GM13976 (cell line): ENCODE measurements at regions not wholly inside any gene's neighbourhood (a gene's known extent, or its start where the extent isn't known, plus 50 kb on each side); places are given as distances from the start of the nearest gene placed in this dataset.

Experiments
- DNase-seq: peaks from one replicate; pipeline ENCODE4 v3.0.0; 2012; ENCODE audit warnings: low spot score
- CTCF ChIP-seq: IDR thresholded peaks from 2 replicates; pipeline ENCODE4 v1.5.1; 2012; ENCODE audit warnings: borderline replicate concordance, mild to moderate bottlenecking; ENCODE audit not compliant: insufficient read depth; ENCODE audit errors: extremely low read depth, missing control alignments, control extremely low read depth
- in situ Hi-C: fragments of 300-500 bp; cut with MboI; formaldehyde crosslinking; loops from one replicate; pipeline ENCODE4 v1.12.0; 2022; ENCODE audit warnings: low sequenced_read_pairs, mixed read lengths, inconsistent platforms; ENCODE audit not compliant: unreplicated experiment

DNA sequence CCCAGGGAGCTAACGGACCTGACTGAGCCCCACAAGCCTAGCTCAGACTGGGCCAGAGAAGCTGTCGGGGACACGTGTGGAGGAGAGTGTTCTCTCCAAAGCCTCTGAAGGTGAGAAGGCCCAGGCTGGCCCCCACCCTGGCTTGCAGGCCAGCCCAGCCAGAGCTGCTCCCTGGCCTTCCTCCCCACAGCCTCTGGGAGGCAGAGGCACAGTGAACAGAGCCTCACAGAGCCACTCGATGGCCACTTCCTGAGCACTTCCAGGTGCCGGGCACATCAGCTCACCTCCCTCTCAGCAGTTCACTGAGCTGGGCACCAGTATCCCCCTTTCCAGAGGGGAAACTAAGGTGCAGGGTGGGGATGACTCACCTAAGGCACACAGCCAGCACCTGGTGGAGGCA lies 109.4 kb upstream of the LINGO1 start:
- TF ChIP-seq CTCF: no peak
- in situ Hi-C loops: no loop called here
- DNase-seq: no peak

DNA sequence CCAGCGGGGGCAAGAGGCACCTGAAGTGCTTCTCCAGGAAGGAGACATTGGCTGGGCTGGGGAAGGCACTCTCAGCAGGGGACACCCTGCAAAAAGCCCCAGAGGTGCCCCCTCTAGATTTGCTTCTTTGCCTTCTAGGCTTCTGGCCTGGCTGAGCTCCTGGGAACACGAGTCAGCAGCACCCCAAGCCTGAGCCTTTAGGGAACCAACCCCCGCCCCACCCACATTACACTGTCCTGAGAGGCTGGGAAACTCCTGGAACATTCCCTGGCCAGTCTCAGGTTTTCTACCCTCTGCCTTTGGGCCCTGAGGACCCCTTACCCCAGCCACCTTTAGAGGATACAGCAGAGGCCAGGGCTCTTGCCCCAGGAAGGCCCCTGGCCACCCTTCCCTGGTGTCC lies 108.4 kb upstream of the LINGO1 start:
- DNase-seq: no peak
- TF ChIP-seq CTCF: no peak
- in situ Hi-C loops: no loop called here

DNA sequence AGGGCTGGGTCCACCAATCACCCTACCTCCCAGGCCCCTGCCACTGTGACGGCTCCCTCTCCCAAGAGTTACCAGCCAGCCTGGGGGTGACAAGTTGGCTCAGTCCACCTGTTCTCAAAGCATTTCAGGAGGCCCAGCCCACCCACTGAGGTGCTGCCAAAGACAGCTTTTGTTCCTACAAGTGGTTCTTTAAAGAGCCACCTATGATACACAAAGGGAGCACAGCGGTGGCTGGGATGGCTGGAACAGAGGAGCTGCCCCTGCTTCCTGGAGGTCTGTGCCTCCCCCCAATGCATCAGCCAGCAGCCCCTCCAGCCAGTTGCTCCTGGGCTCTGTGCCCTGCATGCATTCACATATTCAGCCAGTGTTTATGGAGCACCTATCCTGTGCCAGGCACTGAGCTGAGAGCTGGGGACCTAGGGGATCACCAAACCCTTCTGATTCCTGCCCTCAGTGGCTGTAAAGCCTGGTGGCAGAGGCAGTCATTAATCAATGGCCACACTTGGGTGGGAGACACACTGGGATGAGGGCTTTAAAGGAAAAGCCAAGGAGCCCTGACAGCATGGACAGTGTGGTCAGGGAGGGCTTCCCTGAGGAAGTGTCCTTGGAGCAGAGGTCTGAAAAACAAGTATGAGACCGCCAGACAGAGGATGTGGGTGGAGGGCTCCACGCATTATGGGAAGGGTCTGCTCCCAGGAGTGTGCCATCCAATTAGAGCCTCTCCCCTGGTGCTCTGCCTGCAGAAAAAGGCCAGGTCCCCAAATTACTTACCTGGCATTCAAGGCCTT lies 107.1 kb upstream of the LINGO1 start:
- no peak for DNase-seq
- no peak for TF ChIP-seq CTCF
- in situ Hi-C loops: no loop called here

DNA sequence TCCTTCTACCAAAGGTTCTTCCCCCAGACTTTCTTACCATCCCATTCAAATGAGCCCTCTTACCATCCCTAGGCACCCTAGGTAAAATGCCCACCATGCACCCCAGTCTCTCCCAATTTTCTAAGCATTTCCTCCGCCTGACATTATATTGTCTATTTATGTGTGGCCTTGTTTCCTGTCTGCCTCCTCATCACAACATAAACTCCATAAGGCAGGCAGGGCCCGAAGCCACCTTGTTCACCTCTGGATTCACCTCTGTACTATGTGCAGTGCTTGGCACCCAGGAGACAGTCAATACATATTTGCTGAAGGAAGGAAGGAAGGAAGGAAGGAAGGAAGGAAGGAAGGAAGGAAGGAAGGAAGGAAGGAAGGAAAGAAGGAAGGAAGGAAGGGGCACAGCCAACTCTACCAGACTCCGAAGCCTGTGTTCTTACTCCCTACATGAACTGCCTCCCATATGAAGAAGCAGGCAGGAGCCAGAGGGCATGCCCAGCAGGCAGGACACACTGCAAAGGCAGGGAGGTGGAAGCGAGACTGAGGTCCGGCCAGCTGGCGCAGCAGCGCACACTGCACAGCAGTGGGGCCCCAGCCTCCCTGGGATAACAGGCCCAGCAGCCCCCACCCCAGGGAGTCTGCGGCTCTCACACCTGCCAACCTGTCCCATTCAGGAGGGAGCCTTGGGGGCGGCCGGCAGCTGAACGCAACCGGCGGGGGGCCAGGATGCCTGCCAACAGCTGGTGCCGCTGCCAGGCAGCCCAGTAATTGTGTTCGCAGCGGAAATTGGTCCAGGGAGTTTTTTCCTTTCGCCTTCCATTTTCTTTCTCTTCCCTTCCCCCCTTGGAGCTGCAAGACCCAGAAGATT lies 106.0 kb upstream of the LINGO1 start:
- DNase-seq: no peak
- in situ Hi-C loops: no loop called here
- no peak for TF ChIP-seq CTCF

DNA sequence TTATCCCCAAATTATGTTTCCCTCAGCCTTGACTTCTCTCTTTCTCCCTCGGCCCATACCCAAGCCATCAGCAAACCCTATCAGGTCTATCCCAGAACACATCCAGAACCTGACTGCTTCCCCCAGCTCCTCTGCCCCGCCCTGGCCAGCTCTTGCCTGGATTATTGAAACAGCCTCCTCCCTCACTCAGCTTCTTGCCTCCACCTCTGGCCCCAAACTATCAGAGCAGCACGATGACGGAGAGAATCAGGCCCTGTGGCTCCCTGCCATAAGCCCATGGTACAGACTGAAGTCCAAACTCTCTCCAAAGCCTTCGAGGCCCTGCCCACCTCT lies 105.3 kb upstream of the LINGO1 start:
- no peak for DNase-seq
- no peak for TF ChIP-seq CTCF
- in situ Hi-C loops: no loop called here

DNA sequence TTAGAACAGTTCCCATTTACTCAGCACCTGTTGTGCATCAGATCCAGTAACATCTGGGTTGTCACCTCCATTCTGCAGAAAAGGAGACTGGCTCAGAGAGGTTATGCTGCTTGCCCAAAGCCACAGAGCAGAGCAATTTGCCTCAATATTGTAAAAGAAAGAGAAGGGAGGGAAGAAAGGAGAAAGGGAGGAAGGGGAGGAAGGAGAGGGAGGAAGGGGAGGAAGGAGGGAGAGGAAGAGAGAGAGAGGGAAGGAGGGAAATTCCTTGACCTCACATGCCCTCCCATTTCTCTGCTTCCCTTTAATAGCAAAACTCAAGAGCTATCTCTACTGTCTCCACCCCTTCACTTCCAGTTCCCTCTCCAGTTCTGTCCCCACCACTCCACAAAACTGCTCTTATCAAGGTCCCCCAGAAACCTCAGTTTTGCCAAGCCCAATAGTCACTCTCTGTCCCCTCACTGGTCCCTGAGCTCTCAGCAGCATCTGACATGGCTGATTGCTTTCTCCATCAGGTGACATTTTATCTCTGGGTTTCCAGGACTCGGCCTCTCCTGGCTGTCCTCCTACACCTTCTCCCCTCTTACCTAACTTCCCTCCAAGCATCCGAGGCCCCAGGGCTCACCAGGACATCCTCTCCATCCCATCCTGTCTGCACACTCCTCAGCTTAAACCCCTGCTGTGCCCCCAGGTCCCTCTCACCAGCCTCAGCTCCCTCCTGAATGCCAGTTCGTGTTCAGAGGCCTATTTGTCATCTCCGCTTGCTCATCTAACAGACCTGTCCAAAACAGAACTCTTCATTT lies 104.7 kb upstream of the LINGO1 start:
- no peak for TF ChIP-seq CTCF
- no peak for DNase-seq
- in situ Hi-C loops: no loop called here
